Right atrium auricular region (tissue), 2 donors: ENCODE measurements at regions not wholly inside any gene's neighbourhood (a gene's known extent, or its start where the extent isn't known, plus 50 kb on each side); places are given as distances from the start of the nearest gene placed in this dataset.
A peak's percentile ranks its signal among the peaks of the same experiment; 100 is the strongest.

Experiments used
- DNase-seq: peaks from one replicate; pipeline ENCODE4 v3.0.0-alpha.2; 2019; ENCODE audit warnings: low spot score
- H3K27ac ChIP-seq, 2 donors: fragments of 200-600 bp; sonication (generic); 1 replicate in 1 of 2; 2 replicates in 1 of 2; pipeline ENCODE4 v1.5.1; 2016 to 2019
- H3K27me3 ChIP-seq, 2 donors: fragments of 200-600 bp; sonication (generic); one replicate each; pipeline versions ENCODE4 v1.5.1 to v1.6.0; 2017 to 2019
- H3K36me3 ChIP-seq: fragments of 200-600 bp; sonication (generic); one replicate; pipeline ENCODE4 v1.5.1; 2016
- H3K4me1 ChIP-seq, 2 donors: fragments of 200-600 bp; sonication (generic); one replicate each; pipeline versions ENCODE4 v1.5.1 to v1.6.0; 2017 to 2019
- H3K4me3 ChIP-seq, 2 donors: fragments of 200-600 bp; sonication (generic); 1 replicate in 1 of 2; 2 replicates in 1 of 2; pipeline ENCODE4 v1.5.1; 2017 to 2019; ENCODE audit warnings: mild to moderate bottlenecking in 1 of 2, moderate library complexity in 1 of 2
- H3K9me3 ChIP-seq, 2 donors: fragments of 200-600 bp; sonication (generic); one replicate each; pipeline ENCODE4 v1.5.1; 2019
- TF ChIP-seq, protein P1 (sequence below), 2 donors: fragments of 200-600 bp; sonication (generic); IDR thresholded peaks; one replicate each; pipeline ENCODE4 v1.5.1; 2019; ENCODE audit warnings: antibody characterized with exemption in 2 of 2

DNA sequence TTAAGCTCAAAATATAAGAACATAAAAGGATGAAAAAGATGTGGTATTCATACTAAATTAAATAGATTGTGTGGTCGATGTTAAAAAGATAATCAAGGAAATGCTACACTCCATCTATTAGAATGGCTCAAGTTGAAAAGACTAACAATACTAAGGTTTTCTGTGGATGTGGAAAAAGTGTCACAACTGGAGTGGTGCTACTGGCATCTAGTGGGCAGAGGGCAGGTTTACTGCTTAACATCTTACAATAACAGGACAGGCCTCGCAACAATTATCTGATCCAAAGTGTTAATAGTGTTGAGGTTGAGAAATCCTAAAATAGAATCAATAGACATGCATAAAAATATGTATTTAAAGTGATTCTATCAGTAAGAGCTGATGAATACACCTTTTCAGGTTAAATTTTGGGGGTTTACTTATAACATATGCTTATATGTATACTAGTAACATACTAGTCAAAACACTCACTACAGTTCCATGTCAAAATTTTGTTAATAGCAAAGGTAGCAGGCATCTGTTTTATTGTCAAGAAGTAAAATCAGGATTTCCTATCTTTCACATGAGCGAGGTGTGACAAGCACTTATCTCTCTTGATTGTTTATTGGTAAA is 91.5 kb upstream of the TMEFF2 start:
- H3K9me3 ChIP-seq = no peaks in the 10 kb centered on the region
- H3K36me3 ChIP-seq = no peaks in the 10 kb centered on the region
- no peak for DNase-seq

DNA sequence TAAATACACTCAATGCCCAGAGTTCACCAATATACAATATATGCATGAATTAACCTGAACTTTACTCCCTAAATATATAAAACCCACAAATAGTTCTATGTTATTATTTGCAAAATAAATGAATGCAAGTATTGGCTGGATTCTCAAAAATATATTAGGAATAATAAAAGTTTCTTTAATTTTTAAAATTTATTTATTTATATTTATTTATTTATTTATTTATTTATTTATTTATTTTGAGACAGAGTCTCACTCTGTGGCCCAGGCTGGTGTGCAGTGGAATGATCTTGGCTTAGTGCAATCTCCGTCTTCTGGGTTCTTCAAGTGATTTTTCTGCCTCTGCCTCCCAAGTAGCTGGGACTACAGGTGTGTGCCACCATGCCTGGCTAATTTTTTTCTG is 88.7 kb upstream of the TMEFF2 start:
- H3K27ac ChIP-seq = no peak overlapping the region
- no peaks in the 10 kb centered on the region for H3K27me3 ChIP-seq
- TF ChIP-seq, protein P1, sequence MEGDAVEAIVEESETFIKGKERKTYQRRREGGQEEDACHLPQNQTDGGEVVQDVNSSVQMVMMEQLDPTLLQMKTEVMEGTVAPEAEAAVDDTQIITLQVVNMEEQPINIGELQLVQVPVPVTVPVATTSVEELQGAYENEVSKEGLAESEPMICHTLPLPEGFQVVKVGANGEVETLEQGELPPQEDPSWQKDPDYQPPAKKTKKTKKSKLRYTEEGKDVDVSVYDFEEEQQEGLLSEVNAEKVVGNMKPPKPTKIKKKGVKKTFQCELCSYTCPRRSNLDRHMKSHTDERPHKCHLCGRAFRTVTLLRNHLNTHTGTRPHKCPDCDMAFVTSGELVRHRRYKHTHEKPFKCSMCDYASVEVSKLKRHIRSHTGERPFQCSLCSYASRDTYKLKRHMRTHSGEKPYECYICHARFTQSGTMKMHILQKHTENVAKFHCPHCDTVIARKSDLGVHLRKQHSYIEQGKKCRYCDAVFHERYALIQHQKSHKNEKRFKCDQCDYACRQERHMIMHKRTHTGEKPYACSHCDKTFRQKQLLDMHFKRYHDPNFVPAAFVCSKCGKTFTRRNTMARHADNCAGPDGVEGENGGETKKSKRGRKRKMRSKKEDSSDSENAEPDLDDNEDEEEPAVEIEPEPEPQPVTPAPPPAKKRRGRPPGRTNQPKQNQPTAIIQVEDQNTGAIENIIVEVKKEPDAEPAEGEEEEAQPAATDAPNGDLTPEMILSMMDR (IDR thresholded peaks at IDR 0.05) = no peak

More for the DNA sequence above, 91.5 kb upstream of the TMEFF2 start:
- Histone ChIP-seq H3K27me3 (no peaks in the 10 kb centered on the region), H3K4me3 (no peak overlapping the region), H3K4me1 (no peaks in the 10 kb centered on the region), H3K27ac (no peak overlapping the region)
- TF ChIP-seq, protein P1 (IDR thresholded peaks at IDR 0.05) = peak in 1 of 2 donors; percentile 49

DNA sequence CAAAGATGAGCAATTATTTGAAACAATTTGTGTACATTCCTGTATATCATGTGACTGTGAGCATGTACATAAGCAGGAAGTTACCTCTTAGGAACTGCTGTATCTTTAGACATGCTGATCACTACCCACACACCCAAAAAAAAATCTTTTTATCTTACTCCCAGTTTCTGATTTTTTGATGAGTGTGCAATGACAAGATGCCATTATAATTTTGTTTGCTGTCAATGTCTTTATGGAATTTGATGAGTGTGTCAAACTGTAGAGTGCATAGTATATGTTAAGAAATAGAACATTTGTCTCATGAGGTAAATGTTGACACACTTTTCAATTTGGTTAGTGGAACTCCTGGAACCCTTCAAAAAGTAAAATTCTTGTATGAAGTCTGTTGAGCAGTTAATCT is 84.0 kb upstream of the TMEFF2 start:
- Histone ChIP-seq H3K27ac (no peak overlapping the region), H3K4me1 (no peaks in the 10 kb centered on the region), H3K4me3 (no peak overlapping the region), H3K36me3 (no peaks in the 10 kb centered on the region), H3K27me3 (no peaks in the 10 kb centered on the region), H3K9me3 (no peaks in the 10 kb centered on the region)
- TF ChIP-seq, protein P1 (IDR thresholded peaks at IDR 0.05) = no peak
- no peak for DNase-seq

More for the DNA sequence above, 88.7 kb upstream of the TMEFF2 start:
- no peak for DNase-seq
- no peaks in the 10 kb centered on the region for H3K4me1 ChIP-seq
- no peaks in the 10 kb centered on the region for H3K36me3 ChIP-seq
- H3K9me3 ChIP-seq = no peaks in the 10 kb centered on the region
- no peak overlapping the region for H3K4me3 ChIP-seq

DNA sequence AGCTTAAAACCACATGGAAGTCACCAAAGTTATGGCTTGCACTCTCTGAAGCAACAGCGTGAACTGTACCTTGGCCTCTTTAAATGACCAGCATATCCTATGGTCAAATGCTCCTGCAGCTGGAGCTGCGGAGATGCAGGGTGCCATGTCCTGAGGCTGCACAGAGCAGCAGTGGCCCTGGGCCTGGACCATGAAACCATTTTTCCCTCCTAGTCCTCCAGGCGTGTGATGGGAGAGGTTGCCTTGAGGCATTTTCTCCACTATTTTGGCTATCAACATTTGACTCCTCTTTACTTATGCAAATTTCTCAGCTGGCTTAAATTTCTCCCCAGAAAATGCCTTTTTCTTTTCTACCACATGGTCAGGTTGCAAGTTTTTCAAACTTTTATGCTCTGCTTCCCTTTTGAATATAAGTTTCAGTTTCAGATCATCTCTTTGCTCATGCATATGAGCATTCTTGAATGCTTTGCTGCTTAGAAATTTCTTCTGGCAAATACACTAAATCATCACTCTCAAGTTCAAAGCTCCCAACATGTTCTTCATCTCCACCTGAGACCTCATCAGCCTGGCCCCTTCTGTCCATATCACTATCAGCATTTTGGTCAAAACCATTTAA is 82.9 kb upstream of the TMEFF2 start:
- DNase-seq = no peak
- H3K4me1 ChIP-seq = no peaks in the 10 kb centered on the region
- TF ChIP-seq, protein P1 (IDR thresholded peaks at IDR 0.05) = no peak
- H3K27me3 ChIP-seq = no peaks in the 10 kb centered on the region
- no peaks in the 10 kb centered on the region for H3K36me3 ChIP-seq
- H3K9me3 ChIP-seq = no peaks in the 10 kb centered on the region
- no peak overlapping the region for H3K27ac ChIP-seq
- H3K4me3 ChIP-seq = no peak overlapping the region

DNA sequence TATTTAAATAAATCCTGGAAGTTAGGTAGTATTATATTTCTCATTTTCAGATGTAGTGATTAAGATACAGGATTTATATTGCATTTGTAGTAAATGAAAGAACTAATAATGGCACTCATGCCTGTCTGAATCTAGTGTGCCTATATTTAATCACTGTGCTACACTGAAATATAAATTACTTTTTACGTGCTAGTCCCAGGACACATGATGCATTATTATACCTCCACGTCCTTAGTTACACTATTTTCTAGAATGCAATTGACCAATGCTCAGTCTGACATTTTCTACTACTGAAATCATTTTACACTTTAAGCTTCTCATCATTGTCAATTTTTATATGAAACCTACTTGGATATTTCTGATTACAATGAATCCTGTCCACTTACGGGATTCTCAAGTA is 80.9 kb upstream of the TMEFF2 start:
- no peaks in the 10 kb centered on the region for H3K9me3 ChIP-seq
- no peaks in the 10 kb centered on the region for H3K27me3 ChIP-seq
- TF ChIP-seq, protein P1 (IDR thresholded peaks at IDR 0.05) = no peak
- H3K4me1 ChIP-seq = no peaks in the 10 kb centered on the region
- H3K27ac ChIP-seq = no peak overlapping the region
- DNase-seq = no peak
- H3K4me3 ChIP-seq = no peak overlapping the region
- no peaks in the 10 kb centered on the region for H3K36me3 ChIP-seq

DNA sequence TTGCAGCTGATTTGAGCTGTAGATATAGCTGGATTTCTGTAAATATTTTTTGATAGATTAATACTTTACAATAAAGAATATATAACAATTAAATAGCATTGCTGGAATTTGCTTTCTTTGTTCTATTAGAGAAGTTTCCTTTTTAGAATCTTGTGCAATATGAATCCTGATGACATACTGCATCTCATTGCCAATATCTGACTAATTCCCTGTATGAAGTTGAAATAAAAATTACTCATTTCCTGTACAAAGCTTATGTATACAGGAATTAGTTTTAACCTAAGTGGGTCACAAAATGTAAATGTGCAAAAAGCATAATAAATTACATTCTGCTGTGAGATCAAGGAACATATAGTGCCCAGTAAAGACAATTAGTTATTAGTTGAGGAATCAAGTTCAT is 72.8 kb upstream of the TMEFF2 start:
- TF ChIP-seq, protein P1 (IDR thresholded peaks at IDR 0.05) = no peak

More for the DNA sequence above, 72.8 kb upstream of the TMEFF2 start:
- Histone ChIP-seq H3K36me3 (no peaks in the 10 kb centered on the region), H3K27ac (no peak overlapping the region), H3K9me3 (no peaks in the 10 kb centered on the region), H3K4me3 (no peak overlapping the region), H3K4me1 (no peaks in the 10 kb centered on the region), H3K27me3 (no peaks in the 10 kb centered on the region)
- DNase-seq = no peak
